Ecto neural progenitor cell (in vitro differentiated cells): ENCODE measurements at regions not wholly inside any gene's neighbourhood (a gene's known extent, or its start where the extent isn't known, plus 50 kb on each side); places are given as distances from the start of the nearest gene placed in this dataset.
"Not testable (repeated sequence)": the region's sequence is repeated elsewhere in the genome, so short reads cannot be mapped to it uniquely, and the experiment has no call there.

Source experiments
- DNase-seq: peaks from one replicate; pipeline ENCODE4 v3.0.0-alpha.2; 2018; ENCODE audit warnings: low spot score

- no peak for DNase-seq
Measured at GRCh38 chr5:40453689-40454088, 226.0 kb upstream of the PTGER4 start.

- no peak for DNase-seq
Measured at GRCh38 chr5:40452874-40453624, 226.7 kb upstream of the PTGER4 start.

- DNase-seq = no peak
Measured at GRCh38 chr5:40447438-40447837, 232.3 kb upstream of the PTGER4 start.

- DNase-seq = no peak
Measured at GRCh38 chr5:40446910-40447309, 232.8 kb upstream of the PTGER4 start.

- DNase-seq = no peak
Measured at GRCh38 chr5:40442346-40442745, 237.4 kb upstream of the PTGER4 start.

GRCh38 chr5:40441733-40442132 lies 238.0 kb upstream of the PTGER4 start:
- DNase-seq = no peak

- DNase-seq = no peak
Measured at GRCh38 chr5:40440746-40441145, 239.0 kb upstream of the PTGER4 start.

GRCh38 chr5:40439103-40439502 lies 240.6 kb upstream of the PTGER4 start:
- not testable (repeated sequence) for DNase-seq

- DNase-seq = not testable (repeated sequence)
Measured at GRCh38 chr5:40438646-40439045, 241.1 kb upstream of the PTGER4 start.

- DNase-seq = no peak
Measured at GRCh38 chr5:40437452-40437861, 242.3 kb upstream of the PTGER4 start.

- DNase-seq = no peak
Measured at GRCh38 chr5:40436535-40437237, 243.0 kb upstream of the PTGER4 start.

GRCh38 chr5:40435706-40436105 lies 244.0 kb upstream of the PTGER4 start:
- DNase-seq = not testable (repeated sequence)

GRCh38 chr5:40432836-40433235 lies 246.9 kb upstream of the PTGER4 start:
- no peak for DNase-seq

- no peak for DNase-seq
Measured at GRCh38 chr5:40431734-40432133, 248.0 kb upstream of the PTGER4 start.

GRCh38 chr5:40430101-40430710 lies 249.5 kb upstream of the PTGER4 start:
- DNase-seq = no peak

GRCh38 chr5:40429258-40430100 lies 250.2 kb upstream of the PTGER4 start:
- no peak for DNase-seq

- DNase-seq = no peak
Measured at GRCh38 chr5:40428815-40429214, 250.9 kb upstream of the PTGER4 start.

GRCh38 chr5:40428126-40428525 lies 251.6 kb upstream of the PTGER4 start:
- no peak for DNase-seq

GRCh38 chr5:40417046-40417810 lies 262.5 kb upstream of the PTGER4 start:
- not testable (repeated sequence) for DNase-seq

- no peak for DNase-seq
Measured at GRCh38 chr5:40416588-40416987, 263.1 kb upstream of the PTGER4 start.

- DNase-seq = no peak
Measured at GRCh38 chr5:40416098-40416497, 263.6 kb upstream of the PTGER4 start.
